GM21786 (cell line): ENCODE measurements at regions not wholly inside any gene's neighbourhood (a gene's known extent, or its start where the extent isn't known, plus 50 kb on each side); places are given as distances from the start of the nearest gene placed in this dataset.

ENCODE experiments used
- ATAC-seq: cut with Tn5 transposase; IDR thresholded peaks from one replicate; pipeline ENCODE4 v1.9.1; 2021; ENCODE audit not compliant: unreplicated experiment

DNA sequence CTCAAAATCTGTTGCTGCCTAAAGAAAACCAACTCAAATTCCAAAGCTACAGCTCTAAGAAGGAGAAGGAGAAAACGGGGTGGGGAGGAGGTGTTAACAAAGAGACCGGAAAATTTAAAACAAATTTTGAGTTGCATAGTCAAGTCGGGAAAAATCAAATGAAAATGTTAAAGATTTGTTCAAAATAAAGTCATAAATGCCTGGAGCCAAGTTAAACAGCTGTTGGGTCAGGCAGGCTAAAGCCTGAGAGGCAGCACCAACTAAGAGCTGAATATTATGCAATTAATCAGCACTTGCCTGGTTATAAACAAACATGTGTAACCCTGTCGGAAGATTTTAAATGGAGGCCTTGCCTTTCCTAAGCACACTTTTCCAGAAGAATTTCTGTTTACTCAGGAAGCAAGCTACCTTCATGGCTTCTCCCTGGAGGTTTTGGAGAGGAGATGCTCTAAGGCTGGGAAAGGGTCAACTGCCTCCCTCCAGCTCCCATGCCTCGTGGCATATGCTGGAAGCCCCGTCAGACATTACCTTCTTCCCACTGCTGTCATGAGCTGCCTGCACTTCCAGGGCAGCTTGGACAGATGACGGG, 270.5 kb downstream of the DMRT2 start:
- ATAC-seq: no peak

DNA sequence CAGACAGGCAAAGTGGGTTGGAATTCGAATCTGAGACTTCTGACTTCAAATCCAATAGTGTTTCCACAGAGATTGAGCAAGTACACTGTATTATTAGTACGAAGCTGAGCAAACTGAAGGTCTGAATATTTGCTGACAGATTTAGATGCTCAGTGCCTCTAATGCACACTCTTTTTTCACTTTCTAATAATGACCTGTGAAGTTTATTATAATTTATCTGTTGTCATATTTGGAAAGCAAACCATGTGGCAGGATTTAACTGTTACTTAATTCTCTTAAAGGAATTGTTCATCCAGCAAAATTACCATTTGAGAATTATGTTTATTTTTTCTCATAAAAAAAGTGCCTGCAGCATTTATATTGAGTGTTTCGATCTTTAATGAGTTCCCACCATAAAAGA, 277.3 kb downstream of the DMRT2 start:
- ATAC-seq: no peak

DNA sequence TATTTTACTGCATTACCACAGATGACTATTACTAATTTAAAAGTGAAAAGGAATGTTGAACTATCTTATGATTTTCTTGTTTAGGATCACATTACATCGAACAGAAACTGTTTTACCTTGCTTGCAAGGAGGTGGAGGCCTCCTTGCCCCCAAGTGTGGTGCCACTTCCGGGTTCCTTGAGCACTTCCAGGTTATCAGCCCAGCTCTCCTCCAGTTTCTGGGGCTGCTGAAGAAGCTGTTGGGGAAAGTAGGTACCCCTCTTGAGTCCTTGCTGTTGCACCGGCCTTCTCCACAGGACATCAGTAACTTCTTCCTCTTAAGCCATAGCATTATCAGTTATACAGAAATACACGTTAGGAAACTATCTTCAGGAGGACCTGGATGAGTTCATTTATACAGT, 278.2 kb downstream of the DMRT2 start:
- ATAC-seq: no peak

DNA sequence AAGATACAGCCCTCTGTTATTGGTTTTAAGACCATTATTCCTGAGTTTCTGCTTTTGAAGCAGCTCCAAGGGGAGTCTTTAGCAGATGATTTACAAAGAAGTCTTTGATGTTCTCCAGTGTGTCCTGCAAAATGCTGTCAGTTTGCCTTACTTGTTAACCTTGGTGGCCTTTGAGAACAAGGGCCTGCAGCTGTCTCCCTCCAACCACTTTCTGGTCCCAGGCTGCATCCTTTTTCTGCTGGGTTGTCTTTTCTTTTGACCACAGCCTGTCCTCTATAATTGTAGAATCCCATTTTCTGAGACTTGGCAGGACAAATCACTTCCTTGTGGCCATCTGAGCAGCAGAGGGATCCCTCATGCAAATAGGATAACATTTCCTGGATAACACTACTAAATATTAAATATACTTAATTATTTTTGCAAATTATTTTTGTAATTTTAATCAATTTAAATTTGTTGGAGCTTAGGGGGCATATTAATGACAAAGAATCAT, 281.4 kb downstream of the DMRT2 start:
- no peak for ATAC-seq

DNA sequence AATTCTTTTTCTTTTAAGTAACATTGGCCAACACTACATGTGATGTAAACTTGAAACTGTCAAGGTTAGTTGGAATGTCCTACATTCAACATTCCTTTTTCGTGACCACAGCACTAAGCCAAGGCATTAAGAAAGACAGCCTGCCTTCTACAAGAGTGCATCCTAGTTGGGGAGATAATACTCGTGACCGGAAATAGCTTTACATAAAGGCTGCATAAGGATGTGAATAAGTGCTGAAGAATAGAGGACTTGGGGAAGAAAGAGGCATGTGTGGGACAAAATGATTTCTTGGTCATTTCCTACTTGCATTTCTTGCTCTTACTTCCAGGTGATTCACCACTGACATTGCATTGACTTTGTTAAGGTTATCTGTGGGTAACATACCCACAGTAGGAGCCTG, 282.0 kb downstream of the DMRT2 start:
- ATAC-seq: no peak

DNA sequence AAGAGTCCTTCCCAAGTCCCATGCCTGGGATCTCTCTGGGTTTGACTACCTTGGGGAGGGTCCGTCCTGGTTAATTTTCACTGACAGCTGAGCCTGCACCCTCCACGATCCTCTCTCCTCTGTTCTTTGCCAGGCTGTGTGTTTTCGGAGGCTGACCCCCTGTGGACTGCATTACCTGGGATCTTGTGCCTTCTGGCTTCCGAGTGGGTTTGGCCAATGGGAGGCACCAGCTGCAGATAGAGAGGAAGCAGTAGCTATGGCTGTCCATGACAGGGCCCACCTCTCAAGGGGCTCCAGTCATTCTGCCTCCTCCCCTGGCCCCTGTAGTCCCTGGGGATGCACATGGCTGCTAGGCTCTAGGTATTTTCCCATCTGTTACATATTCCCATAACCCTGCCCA, 285.0 kb downstream of the DMRT2 start:
- ATAC-seq: no peak

DNA sequence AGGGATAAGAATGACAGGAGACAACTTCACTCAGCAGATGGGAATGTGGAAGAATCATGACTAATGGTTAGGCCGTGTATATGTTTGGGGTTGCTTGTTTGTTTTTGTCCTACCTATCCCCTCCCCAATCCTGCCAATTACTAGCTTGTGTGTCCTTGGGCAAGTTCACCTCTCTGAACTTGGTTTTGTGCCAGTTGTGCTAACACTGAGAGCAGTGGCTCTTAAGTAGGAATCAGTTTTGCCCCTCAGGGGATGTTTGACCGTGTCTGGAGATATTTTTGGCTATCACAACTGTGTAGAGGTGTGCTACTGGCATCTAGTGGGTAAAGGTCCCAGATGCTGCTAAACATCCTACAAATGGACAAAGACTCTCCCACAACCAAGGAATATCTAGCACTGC, 287.0 kb downstream of the DMRT2 start:
- no peak for ATAC-seq

DNA sequence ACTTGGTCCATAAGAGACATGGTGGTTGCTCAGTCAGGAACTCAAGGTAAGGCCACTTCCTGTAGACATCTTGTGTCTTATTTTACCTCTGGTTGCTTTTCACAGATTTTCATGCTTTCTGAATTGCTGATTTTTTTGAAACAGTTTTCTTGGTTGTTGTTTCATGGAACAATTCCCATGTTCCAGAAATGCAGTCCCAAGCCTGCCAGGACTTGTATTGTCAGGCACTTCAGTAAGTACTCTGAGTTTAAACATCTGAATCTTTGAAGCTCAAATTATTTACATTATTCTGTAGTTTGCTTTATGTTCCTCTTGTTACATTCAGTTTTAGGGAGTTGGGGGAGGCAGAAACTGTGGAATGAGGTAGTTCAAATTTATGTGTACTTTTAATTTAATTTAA, 290.2 kb downstream of the DMRT2 start:
- no peak for ATAC-seq

DNA sequence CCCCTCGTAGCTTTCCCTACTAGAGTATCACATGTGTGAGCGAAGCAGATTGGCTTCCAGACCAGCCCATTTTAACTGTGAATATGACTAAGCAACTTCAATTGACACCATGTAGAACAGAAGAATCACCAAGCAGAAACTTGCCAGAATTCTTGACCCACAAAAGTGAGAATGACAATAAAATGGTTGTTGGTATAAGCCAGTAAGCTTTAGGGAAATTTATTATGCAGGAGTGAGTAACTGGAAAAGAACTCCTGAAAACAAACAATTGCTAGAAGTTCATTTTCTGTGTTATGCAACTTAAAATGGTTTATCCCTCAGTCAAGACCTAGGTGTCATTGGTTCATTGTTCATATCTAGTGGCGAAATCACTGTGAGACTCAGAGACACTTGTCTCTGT, 303.1 kb downstream of the DMRT2 start:
- ATAC-seq: no peak

DNA sequence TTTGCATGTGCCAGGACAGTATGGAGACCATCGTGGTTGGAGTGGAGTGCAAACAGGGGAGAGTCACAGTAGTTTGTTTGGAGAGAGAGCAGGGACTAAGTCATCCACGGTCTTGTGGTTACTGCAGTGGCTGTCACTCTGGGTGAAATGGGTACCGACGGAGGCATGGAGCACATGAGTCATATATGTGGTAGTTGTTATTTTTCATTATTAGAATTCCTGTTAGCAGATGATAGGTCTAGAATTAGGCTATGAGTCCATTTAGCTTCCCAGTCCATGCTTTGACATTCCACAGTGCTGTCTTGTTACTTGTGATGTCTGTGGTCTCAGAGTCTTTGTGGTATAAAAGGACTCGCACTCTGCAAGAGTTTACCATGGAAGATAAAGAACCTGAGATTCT, 303.9 kb downstream of the DMRT2 start:
- ATAC-seq: no peak

DNA sequence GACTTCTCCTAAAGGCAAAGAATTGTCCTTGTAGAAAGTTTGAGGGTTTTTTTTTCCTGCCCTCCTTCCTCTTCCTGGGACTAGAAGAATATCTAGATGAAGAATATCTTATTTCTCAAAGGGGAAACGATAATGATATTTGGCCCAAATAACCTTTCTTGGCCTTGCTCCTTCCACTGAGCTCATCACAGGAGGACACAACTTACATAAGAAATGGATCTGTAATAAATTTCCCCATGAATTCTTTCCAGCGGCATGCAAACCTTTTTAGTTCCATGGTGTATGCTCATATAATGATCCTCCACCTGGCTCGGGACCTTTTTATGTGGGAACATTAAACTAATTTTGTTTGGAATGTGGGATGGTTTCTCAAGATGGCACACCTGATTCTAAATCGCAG, 304.4 kb downstream of the DMRT2 start:
- no peak for ATAC-seq

DNA sequence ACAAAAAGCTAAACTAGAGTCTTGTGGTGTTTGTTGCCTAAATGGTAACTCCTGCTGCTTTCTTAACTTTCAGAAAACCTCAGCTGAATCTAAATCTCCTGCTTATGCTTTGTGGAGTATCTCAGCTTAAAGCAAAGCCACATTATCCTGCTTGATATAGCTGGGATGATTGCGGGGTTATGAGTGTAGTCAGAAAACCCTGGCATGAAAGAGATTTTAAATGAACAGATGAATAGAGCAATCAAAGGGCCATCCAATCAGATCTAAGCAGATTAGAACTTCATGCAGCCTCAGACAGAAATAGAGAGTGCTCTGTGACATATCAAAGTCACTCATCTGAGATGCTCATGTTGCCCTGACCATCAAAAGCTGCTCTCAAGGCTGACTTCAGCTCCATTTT, 305.5 kb downstream of the DMRT2 start:
- no peak for ATAC-seq

DNA sequence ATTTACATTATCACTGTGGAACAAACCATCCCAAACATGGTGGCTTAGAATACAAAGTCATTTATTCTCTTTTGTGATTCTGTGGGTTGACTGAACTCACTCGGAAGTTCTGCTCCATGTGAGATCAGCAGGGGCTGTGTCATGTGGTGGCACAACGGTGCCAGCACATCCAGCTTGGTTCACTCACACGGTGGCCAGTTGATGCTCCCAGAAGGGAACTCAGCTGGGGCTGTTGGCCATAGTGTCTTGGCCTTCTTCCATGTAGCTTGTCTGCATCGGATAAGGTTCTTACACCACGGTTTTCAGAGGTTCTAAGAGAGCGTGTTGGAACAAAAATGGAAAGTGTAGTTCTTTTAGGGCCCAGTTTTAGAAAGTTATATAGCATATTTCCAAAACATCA, 312.7 kb downstream of the DMRT2 start:
- ATAC-seq: no peak

DNA sequence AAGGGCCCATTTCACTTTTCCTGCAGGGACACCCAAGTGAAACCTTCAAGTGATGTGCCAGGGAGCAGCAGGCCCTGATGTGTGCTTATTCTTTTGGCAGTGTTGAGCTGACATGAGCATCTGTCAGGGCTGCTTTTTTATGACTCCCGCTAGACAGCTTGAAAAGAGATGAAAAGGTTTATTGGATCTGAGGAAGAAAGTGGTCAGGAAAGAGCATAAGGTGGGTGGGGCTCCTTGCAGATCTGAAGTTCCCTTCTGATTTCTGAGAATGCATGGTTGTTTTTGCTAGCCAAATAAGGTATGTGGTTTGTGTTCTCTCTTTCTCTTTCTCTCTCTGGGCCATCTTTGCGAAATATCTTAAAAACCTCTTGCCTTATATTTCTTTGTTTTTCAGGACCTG, 316.1 kb downstream of the DMRT2 start:
- no peak for ATAC-seq

DNA sequence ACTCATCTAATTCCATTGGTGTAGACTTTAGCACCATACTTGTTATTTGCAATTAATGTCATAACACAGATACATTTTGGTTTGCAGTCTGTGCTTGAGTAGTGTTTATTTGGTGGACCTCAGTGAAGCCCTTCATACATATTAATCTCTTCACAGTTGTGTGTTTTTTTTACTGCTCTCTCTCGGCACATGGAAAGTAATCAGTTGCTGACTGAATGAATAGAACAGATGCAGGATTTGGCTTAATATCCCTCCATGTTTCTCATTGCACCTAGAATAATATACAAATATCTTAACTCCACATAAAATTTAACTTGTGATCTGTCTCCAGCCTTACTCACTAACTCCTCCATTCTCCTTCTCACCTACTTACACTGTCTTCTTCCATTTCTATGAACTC, 319.1 kb downstream of the DMRT2 start:
- ATAC-seq: no peak

DNA sequence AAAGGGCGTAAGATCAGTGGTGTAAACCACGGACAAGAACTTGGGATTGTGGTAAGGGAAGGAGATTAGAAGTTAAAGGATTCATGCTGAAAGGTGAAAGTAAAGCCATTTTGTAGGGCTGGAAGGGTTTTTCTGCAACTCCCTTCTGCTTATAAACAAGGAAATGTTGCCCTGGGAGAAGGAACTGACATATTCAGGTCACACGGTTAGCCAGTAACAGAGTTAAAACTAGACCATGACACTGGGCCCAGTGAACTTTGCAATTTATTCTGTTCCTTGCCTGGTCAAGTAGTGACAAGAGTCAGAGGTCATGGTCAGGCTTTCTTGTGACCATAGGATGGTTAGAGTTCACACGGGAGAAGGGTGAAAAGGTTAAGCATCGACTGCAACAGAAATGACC, 323.3 kb downstream of the DMRT2 start:
- no peak for ATAC-seq

DNA sequence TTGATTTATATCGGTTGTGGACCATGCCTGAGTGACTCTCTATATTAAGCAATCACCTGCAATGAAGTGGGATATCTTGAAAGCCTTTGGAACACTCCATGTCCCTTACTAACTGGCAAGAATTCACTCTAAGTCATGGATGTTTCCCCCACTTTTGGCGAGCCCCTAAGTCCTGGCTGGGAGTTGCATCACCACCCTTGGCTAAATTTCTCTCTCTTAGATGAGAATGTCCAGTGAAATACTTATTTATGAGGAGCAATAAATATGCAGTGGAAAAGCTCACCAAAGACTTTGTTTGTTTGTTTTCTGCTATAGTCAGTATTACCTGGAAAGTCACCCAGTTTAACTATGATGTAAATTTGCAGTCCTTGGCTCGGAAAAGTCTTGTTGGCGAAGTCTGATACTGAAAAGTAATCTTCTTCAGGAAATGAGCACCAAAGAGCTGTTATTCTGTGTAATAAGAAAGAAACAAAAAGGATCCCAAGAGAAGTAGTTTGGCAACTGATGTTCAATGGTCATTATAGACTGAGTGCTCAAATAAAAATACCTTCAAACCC, 333.8 kb downstream of the DMRT2 start:
- no peak for ATAC-seq

DNA sequence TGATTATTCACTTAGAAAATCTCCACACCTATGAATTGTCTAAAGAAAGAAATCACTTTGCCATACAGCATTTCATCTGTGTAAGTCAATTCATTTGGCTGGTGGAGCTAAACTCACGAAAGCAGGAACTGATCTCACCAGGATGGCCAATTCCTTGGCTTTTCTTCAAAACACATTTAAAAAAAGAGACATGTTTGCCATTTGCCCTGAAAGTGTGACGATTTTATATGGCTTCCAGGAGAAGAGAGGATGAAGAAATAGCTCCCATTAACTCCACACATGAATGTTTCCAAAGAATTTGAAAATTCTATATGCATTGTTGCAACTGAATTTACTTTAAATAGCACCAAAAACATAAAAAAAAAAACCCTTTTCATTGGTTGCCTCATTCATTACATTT, 334.7 kb downstream of the DMRT2 start:
- no peak for ATAC-seq

DNA sequence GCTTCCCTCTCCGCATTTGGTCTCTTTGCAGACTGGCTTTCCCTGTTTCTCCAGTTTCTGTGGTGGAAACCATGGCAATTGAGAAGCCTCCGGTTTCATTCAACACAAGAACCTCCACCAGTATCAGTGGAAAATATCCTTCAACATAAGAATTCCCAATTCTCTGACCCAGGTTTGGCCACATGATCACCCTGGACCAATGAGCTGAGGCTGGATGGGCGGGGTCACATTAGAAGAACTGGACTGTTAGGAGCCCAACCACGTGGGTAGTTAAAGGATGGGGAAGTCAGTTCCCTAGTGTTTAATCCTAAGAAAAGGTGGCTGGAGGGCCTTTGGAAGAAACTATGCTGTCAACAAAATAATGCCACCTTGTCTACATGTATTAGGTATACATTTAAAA, 336.3 kb downstream of the DMRT2 start:
- no peak for ATAC-seq

DNA sequence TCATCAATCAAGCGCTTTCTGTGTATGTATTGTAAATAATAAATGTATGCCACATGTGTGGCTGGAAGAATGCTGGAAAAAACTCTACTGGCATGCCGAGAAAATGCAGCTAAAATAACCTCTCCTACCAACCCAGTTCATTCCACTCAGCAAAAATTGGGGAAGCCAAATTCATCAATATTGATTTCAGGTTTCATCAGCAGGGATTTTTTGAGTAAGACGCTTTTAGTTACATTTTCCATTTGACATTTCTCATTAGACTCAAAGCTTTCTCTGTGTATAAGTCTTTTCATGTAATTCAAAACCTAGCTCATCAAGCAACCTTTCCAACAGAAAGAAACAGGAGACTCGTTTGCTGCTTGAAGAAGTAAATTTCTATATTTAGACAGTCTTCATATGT, 338.1 kb downstream of the DMRT2 start:
- no peak for ATAC-seq

DNA sequence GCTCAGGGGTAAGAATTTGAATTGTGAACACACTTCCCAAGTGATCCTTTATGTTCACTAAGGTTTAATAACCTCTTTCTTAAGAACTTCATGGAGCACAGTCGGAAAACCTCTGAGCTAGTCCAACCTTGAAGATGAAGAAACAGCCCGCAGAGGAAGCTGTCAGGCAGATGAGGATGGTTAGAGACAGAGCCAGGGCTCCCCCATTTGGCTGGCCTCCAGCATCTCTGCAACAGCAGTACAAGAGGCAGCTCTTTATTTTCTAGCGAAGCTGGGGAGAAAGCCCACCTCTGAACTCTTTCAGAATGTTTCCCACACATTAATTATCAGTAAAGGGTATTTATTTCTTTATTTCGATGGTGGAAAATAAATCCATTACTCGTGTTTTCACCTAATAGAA, 350.8 kb downstream of the DMRT2 start:
- ATAC-seq: no peak

DNA sequence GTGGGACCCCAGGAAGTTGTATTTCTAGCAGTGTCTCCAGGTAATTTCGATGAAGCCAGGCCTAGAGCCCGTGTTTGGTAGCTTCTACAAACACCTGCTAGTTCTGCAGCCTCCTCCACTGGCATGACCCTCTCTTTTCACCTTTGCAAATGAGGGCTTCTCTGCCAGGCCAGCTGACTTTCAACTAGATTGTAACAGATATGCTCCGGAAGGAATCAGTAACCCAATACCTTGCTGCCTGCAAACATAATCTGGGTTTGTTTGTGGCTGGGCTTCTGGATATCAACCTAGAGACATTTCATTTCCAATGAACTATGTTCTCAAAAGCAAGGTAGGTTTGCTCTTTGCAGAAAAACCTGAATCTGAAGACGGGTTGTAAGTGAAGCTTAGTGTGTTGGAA, 354.8 kb downstream of the DMRT2 start:
- ATAC-seq: no peak

DNA sequence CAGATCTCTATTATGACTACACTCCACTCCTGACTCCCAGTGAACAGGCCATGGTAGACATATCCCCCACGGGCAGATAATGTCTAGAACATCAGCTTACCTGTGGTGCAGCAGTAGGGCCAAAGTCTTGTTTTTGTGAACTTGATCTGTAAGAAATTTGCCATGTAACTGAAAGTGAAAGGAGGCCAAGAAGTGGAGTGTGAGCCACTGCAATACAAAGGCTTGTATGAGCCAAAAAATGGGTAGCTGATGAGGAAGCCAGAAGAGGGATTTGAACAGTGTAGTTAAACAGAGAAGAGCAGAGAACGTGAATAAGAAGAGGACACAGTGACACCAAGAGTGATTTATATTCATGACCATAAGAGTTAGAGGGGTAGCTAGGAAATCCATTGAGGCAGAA, 361.7 kb downstream of the DMRT2 start:
- ATAC-seq: no peak
